GM19023 (cell line): ENCODE measurements at regions not wholly inside any gene's neighbourhood (a gene's known extent, or its start where the extent isn't known, plus 50 kb on each side); places are given as distances from the start of the nearest gene placed in this dataset.
"Not testable (repeated sequence)": the region's sequence is repeated elsewhere in the genome, so short reads cannot be mapped to it uniquely, and the experiment has no call there.

Experiments
- ATAC-seq: cut with Tn5 transposase; IDR thresholded peaks from one replicate; pipeline ENCODE4 v1.9.1; 2021; ENCODE audit warnings: mild to moderate bottlenecking, moderate library complexity; ENCODE audit not compliant: unreplicated experiment

DNA sequence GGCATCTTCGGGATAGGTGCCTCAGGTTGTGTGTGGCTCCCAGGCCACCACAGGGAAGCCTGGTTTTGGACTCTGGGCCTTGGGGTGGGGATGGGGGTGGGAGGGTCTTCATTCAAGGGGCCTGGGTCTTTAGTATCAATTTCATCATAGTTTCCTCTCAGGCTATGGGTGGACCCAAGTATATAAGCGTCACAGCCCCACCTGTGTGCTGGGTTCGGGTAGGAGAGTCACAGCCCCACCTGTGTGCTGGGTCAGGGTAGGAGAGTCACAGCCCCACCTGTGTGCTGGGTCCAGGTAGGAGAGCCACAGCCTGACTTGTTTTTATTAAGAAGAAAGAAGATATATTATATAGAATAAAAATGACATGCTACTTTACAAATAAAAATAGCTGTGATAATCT, 422.1 kb downstream of the BRD1 start:
- no peak for ATAC-seq

DNA sequence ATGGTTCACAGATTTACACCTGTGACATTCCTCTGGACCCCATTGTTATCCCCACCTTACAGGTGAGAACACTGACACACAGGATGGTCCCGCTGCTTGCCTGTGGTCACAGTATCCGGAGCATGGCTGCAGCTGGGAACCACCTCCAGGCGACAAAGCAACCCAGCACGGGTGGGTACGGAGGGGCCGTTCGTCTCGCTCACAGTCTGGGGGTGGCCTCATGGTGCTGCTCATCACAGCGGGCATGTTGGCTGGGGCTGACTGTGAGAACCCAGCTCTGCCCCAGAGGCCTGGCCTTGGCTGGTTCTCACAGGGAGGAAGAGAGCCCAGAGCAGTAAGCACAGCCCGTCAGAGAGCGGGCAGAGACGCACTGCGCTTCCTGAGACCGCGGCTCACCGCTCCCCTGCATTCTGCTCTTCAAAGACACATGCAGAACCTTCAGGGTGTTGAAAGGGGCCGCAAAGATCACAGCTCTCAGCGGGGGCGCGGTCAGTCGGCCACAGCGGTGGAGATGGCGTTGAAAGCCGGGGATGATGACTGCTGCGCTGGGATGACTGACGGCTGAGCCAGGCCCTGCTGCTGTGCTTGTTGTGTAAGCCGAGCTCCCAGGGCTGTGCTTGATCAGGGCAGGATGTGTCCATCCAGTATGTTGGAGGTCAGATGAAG, 423.0 kb downstream of the BRD1 start:
- ATAC-seq, result no peak

DNA sequence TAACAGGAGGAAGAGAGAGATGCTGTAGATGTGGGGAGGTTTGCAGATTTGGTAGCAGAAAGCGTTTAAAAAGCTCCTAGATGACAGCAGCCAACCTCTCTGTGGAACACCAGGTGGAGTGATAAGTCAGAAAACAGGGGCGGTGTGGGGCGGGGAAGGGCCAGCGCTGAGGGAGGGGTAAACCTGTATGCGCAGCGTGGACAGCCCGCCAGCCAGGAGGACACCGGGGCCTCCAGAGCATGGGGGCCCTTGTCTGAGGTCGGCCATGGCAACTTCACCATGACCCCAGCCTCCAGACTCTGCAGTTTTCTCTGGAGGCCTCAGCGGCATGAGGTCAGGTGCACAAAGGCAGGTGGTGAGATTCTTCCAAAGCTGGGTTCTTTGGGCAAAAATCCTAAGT, 423.7 kb downstream of the BRD1 start:
- no peak for ATAC-seq

DNA sequence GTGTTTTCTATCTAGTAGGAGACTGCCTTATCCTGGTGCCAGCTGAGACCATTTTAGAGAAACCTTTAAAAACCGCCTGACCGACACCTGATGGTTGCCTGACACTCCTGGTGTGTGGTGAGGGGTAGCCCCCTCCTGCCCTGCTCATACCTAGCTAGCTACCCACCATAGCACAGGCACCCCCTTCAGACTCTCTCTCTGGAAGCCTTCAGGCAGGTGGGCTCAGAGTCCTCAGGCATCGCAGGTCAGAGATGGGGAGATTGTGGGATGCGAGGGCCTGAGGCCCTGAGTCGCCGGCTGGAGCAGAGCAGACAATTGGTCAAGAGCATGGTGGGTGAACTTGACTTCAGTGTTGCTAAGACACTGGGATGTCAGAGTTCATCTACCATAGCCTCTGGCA, 424.6 kb downstream of the BRD1 start:
- no peak for ATAC-seq

DNA sequence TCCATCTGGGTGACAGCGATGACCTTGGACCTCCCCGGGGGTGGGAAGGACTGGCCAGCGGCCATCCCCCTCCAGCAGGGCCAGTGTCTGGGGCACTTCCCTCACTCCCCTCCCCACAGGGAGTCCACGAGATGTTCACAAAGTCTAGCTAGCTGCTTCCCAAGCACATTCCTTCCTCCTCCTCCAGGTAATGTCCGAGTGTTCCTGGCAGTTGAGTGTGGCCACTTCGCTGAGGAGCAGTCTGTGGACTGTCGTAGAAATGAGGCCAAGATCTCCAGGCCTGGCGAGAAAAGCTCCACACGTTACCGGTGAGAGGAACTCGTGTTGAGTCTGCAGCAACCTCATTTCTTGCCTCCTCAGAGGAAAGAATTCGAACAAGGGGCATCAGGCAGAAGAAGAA, 425.5 kb downstream of the BRD1 start:
- no peak for ATAC-seq

DNA sequence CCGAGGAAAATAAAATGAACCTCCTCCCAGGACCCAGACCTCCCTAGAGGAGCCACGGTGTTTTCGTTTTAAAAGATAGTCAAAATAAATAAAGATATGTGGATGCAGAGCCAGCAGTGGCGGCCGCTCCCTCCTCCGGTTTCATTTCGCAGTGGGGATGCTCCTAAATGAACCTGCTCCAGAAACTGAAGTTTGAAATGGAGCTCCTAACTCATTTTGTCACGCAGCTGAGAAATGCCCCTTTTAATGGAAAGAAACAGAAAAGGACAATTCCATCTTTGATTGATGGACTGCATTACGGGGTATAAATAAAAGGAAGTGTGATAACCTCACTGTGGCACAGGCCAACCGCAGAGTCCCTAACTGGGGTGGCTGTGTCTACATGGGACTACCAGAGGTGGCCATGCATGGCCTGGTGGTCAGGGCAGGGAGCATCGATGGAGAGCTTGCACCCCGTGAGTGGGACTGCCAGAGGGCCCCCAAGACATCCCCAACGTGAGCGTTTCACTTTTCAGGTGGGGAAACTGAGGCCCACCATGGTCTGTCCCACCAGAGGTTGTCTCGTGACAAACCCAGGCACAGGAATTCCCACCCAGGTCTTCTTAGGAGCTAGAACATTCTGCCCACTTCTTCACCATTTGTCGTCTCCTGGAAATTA, 426.6 kb downstream of the BRD1 start:
- ATAC-seq, result no peak

DNA sequence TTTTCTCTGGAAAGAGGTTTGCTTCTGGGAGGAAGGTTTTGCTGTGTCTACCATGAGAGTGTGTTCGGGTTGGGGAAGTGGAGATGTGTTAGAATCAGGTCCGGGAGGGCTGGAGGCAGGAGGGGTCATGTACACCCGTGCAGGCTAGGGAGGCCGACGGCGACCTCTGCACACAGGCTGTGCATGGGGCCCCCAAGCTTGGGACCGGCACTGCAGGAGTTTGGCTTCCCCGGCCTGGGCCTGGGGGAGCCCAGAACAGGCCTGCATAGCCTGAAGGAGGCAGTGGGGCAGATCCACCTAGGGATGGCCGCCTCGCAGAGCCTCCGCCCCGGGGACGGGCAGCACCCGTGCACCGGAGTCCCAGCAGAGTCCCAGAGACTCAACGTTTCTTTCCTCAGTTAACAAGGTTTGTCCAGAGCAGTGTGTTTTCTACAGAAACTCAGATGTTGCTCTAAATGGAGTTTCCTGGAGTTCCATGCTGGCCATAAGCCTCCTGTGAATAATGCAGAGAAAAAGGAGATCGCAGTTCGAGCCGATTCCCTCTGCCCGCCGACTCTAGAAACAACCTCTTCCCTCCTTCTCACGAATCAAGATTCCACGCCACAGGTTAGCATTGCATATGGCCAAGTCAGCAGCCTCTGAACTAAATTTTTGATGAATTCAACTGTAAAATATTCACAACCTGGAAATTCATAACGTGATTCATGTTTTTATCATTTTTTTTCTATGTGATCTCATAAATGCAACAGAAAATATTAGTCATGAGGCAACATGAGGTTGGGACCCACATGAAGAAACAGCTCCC, 427.3 kb downstream of the BRD1 start:
- no peak for ATAC-seq

DNA sequence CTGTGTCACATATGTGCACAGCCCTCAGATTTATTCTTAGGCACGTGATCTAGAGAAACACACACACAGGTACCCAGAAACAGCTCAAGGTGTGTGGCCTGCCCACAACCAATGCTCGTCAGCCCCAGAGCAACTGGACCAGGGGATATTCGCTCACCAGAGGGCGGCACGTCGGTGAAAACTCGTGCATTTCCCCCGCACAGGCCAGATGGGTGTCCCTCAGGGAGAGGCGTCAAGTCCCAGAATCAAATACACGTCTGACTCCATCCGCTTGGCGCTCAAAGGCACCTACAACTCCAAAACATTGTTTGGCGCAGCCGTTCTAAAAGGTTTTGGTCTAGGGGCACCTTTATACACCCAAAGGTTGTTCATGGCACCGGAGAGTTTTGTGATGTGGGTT, 429.0 kb downstream of the BRD1 start:
- no peak for ATAC-seq

DNA sequence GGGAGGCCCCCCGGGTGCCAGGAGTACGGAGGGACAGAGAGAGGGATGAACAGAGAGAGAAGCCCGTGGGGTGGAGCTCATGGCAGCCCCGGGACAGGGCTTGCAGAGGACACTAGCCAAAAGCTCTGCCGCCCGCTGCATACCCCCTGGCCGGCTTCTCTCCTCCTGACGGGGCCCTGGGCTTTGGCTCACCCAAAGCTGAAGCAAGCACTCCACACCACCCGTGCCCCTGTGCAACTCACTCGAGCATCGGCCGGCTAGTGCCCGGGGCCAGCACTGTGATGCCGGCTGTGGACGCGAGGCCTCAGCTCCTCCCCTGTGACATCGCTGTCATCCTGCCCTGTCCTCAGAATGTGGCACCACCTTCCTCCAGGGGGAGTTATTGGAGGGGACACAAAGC, 429.6 kb downstream of the BRD1 start:
- ATAC-seq, result no peak

DNA sequence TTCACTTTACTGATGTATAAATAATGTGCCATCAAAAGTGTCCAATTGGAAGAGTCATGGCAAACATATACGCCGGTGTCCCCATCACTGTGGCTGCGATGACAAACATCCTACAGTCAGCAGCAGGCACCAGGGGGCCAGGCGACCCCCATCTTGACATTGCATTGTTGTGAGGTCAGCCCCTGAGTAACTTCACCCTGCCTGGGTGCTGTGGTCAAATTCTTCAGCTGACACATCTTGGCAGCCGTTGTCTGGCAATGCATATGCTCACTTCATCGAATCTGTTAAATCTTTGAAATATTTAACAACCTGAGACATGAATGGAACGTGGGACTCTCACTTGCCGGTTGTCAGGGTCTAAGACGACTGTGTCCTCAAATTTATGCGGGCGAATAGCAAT, 430.9 kb downstream of the BRD1 start:
- ATAC-seq, result no peak

DNA sequence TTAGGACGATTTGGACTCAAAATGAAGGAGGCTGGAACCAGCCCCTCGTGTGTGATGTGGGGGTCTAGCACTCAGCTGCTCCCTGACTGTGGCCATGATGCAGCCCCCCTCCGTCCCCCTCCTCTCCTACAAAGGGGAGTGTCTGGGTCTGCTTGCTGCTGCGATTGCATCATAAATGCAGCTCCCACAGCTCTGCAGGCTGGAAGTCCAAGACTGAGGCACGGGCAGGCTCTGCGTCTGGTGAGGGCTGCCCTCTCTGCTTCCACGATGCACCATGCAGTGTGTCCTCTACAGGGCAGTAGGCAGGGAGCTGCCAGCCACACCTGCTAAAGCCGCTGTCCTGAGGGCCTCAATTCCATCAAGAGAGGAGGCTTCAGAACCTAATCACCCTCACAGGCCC, 432.1 kb downstream of the BRD1 start:
- no peak for ATAC-seq

DNA sequence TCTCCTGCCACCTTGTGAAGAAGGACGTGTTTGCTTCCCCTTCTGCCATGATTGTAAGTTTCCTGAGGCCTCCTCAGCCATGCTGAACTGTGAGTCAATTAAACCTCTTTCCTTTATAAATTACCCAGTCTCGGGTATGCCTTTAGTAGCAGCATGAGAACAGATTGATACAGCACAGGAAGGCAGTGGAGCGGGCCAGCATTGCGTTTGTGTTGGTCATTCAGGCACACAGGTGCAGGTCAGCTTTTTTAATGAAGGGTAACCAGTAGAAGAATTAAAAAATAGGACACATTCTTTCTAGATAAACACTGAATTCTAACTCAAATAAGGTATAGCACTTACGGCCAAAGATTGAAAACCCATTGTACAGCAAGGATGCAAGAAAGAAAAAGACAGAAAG, 432.6 kb downstream of the BRD1 start:
- ATAC-seq, result not testable (repeated sequence)

DNA sequence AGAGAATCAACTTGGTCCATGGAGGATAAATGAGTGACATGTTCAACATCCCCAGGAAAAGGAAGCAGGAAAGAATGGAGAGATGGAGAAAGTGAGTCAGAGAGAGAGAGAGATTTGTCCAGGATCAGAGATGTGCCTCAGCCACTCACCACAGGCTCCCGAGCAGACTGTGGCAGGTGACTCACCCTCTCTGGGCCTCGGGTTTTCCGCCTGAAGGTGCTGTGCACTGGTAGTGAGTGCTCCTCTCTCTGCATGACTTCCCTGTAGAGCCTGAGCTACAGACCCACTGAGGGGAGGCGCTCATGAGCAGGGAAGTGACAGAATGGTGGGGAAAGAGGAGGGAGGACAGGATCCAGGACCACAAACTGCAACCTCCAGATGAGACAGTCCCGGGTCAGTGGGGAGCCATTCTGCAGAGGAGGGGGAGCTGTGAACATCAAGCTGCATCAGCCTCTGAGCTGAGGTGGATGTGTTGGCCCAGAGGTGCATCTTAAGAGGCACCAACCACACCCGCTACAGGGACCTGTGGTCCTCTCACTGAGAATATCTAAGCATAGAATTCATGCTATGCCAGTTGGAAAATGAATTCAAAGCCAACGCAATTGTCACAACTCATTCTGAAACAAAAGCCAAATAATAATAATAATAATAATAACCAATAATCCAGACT, 433.4 kb downstream of the BRD1 start:
- ATAC-seq, result no peak

DNA sequence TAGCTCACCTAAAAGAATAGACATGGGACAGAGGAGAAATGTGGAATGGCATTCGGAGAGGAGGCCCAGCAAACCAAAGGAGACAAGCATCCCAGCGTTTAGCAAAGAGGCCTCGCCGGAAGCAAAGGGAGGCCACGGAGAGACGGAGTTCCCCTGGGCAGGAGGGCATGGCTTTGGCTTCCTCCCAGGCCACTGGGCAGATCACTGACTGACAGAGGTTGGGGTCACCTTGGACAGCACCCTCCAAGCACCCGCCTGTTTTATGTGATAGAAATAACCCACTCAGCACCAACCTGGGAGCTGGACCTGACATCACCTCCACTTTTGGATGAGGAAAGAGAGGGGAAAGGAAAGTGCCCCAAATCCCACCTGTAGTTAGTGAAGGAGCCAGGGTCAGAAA, 434.1 kb downstream of the BRD1 start:
- no peak for ATAC-seq

DNA sequence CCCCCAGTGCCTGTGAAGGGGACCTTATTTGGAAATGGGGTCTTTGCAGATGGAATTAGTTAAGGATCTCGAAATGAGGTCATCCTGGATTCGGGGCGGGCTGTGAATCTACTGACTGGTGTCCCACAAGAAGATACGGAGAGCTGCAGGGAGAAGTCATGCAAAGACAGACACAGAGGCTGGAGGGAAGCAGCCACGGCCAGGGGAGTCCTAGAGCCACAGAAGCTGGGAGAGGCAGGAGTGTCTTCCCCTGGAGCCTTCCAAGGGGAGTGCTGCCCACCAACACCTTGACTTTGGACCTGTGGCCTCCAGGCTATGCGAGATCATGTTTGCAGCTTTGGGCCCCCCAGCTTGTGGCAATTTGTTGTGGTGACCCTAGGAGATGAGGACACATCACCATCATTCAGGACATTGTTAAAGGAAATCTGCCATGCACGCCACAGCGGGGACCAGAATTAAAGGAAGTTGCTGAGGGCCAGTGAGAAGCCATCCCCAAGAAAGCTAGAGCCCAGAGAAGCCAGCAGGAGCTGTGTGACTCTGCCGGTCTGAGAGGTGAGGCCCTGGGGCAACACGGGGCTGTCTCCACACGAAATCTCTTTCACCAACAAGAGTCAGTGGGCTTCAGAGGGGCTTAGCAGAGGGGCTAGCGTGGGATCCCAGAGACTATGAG, 434.7 kb downstream of the BRD1 start:
- no peak for ATAC-seq

DNA sequence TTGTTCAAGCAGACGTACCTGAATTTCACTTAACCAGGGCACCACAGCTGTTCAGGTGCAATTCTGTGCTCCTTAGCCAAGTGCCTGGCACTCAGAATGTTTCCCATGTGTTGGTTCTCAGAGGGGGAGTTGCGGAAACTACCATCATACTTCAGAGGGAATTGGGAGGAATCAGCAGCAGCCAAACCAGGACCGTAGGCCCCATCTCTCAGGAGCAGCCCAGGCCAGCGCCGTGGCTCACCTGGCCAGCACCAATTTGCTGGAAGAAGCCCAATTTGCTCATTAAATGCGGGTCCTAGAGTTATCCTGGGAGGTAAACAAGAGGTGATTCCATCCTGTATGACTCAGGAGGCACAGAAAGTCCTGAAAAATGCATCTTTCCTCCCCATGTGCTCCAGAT, 435.4 kb downstream of the BRD1 start:
- ATAC-seq, result no peak

DNA sequence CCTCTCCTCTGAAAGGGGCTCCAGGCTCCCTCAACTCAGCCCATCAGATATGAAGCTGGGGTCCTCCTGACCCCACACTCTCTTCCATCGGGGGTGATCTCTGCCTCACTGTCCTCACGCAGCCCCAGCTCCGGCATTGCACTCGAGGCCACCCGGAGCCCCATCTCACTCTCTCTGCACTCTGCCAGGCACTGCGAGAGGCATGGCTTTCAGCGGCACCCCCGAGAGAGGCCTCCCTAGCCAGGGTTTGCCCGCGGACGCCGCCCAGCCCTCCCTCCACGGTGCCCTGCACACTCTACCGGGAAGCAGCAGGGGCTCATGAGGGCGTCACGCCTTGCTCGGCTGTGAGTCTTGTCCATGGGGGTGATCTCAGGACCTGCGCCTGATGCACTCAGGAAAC, 436.2 kb downstream of the BRD1 start:
- ATAC-seq, result no peak

DNA sequence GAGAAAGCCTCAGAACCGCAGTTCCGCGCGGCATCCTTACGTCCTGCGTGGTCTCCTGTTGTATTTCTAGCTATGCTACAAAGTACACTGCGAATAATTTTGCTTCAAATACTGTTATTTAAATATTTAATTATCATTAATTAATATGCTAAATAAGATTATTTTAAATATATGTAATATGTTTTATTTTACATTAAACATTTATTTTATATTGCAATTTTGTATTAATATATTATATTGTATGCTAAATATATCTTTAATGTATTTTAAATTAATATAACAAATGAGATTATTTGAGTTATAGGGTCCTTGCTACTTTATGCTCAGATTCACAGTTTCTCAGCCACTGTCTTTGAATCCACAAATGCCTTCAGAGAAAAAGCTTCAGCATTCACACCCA, 436.7 kb downstream of the BRD1 start:
- no peak for ATAC-seq

DNA sequence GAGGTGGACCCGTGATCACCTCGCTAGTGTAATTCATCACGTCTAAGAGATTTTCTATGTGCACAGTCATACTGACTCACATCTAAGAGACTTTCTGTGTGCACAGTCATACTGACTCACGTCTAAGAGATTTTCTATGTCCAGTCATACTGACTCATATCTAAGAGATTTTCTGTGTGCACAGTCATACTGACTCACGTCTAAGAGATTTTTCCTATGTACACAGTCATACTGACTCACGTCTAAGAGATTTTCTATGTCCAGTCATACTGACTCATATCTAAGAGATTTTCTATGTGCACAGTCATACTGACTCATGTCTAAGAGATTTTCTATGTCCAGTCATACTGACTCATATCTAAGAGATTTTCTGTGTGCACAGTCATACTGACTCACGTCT, 443.8 kb downstream of the BRD1 start:
- not testable (repeated sequence) for ATAC-seq

DNA sequence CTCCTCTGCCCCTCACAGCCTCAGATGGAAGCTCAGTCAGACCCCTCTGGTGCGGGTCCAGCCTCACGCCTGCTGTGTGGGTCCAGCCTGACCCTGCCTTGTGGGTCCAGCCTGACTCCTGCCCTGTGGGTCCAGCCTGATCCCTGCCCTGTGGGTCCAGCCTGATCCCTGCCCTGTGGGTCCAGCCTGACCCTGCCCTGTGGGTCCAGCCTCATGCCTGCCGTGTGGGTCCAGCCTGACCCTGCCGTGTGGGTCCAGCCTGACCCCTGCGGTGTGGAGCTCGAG, 445.3 kb downstream of the BRD1 start:
- ATAC-seq, result no peak
